NB4 (cell line): ENCODE measurements at regions not wholly inside any gene's neighbourhood (a gene's known extent, or its start where the extent isn't known, plus 50 kb on each side); places are given as distances from the start of the nearest gene placed in this dataset.

ENCODE experiments used
- CTCF ChIP-seq: IDR thresholded peaks from one replicate; pipeline ENCODE4 v1.5.1; 2012; ENCODE audit warnings: low read depth, low read length
- MAX ChIP-seq: IDR thresholded peaks from 2 replicates; pipeline ENCODE4 v1.6.1; 2011; ENCODE audit warnings: low read depth, low read length
- POLR2A ChIP-seq: IDR thresholded peaks from 2 replicates; pipeline ENCODE4 v1.6.1; 2011; ENCODE audit warnings: mild to moderate bottlenecking; ENCODE audit not compliant: insufficient read length; ENCODE audit errors: extremely low read depth

GRCh38 chr9:120284821-120285220 is 295.1 kb downstream of the CDK5RAP2 start:
- TF ChIP-seq CTCF = no peak
- no peak for TF ChIP-seq POLR2A
- TF ChIP-seq MAX = no peak
